H4 (cell line): ENCODE measurements at regions not wholly inside any gene's neighbourhood (a gene's known extent, or its start where the extent isn't known, plus 50 kb on each side); places are given as distances from the start of the nearest gene placed in this dataset.

ENCODE experiments used
- DNase-seq: peaks from one replicate; pipeline ENCODE4 v3.0.0-alpha.2; 2015; ENCODE audit warnings: low spot score

DNA sequence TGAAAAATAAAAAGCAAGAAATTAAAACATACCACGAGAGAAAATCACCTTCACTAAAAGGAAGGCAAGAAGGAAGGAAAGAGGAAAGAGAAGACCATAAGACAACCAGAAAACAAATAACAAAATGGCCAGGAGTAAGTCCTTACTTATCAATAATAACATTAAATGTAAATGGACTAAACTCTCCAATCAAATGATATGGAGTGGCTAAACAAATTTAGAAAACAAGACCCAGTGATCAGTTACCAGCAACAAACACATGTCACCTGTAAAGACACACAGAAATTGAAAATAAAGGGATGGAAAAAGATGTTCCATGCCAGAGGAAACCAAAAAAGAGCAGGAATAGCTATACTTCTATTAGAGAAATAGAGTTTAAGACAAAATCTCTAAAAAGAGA is 85.0 kb upstream of the SLC38A4 start:
- no peak for DNase-seq

GRCh38 chr12:46914336-46914735 is 88.5 kb upstream of the SLC38A4 start:
- no peak for DNase-seq

DNA sequence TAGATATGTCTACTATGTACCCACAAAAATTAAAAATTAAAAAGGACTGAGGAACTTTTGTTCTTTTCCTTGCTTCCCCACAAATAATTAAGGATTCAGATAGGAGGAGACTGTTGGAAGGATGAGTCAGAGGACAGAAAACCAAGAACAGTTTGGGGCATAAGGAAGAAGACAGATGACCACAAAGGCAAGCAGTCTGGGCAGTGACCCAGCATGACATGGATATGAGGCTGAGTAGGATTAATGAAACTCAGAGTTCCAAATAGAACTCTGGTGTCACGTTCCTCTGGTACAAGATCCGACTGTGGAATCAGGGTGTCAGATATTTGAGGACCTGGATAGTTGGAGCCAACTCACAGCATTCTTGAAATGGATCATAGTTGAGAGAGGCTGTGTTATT is 89.3 kb upstream of the SLC38A4 start:
- peak; percentile 61 for DNase-seq

- peak; percentile 10 for DNase-seq
Observed at GRCh38 chr12:46915836-46916235, 90.0 kb upstream of the SLC38A4 start.

DNA sequence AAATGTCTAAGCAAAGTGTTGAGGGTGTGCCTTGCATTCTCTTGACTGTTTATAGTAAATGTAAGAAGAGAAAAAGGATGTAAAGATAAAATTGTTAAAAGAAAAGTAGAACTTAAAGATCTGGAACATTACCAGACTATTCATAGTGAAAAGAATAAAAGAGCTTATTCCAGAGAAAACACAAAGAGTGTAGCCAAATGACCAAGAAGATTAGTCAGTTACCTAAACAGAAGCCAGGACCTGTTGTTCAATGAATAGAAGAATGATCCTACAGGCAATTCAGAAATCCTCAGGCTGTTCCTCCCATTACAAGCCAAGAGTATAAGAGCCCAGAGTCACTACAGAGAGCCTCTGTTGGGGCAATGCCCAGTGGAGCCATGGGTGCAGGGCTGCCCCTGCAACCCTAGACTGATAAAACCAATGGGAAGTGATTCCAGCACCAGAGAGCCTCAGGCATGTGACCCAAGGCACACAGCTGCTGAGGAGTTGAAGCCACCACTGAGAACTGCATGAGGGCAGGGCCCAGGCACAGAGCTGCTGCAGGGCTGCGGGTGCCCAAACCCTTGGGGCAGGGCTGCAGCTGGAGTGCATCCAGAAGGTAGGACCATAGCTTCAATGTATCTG is 91.1 kb upstream of the SLC38A4 start:
- DNase-seq = no peak

- no peak for DNase-seq
Observed at GRCh38 chr12:46917821-46918220, 92.0 kb upstream of the SLC38A4 start.

DNA sequence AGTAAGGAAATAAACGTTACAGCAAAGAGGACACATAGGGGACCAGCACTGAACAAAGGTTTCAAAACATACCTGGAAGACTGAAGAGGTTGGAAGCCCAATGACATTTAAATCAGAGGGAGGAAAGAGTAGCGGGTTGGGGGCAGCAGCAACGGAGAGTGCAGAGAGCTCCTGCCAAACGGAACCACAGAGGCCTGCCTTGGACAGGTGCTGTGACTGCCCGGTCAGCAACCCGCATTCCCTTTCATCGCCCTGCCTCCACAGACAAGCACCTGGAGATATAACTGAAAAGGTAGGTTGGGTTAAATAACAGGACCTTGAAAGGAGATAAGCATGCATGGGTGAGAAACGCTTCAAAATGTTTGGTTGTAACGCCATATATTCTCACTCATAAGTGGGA is 92.8 kb upstream of the SLC38A4 start:
- DNase-seq = no peak

DNA sequence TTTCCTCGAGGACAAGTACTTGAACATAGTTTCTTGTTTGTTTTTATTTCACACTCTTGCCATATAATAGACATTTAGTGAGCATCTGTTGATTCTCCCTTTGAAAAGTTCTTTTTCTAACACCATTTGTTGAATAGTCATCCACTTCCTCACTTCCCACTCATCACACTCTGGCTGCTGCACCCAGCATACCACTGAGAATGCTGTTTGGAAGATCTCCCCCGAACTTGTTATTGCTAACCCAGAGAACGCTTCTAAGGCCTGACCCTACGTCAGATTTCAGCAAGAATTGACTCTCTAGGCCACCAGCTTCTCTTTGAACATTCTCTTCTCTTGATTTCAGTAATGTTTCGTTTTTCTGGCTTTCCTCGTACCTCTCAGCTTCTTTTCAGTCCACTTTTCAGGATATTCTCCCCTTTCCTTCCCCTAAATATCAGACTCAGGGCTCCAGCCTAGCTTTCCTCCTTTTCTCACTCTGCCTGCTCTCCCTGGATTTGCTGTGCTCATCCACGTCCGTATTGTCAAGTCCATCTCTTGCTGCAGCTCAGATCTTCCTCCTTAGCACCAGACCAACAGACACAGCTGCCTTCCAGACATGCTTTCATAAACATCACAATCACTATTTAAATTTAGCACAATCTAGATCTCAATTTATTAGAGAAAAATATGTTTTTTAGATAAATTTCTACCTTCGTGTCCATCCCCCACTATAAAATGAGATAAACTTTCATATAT is 94.0 kb upstream of the SLC38A4 start:
- DNase-seq = no peak

GRCh38 chr12:46920499-46920898 is 94.7 kb upstream of the SLC38A4 start:
- no peak for DNase-seq

- peak; percentile 40 for DNase-seq
Observed at GRCh38 chr12:46921048-46921763, 95.4 kb upstream of the SLC38A4 start.

GRCh38 chr12:46921764-46922133 is 96.0 kb upstream of the SLC38A4 start:
- no peak for DNase-seq

GRCh38 chr12:46926526-46926925 is 100.7 kb upstream of the SLC38A4 start:
- no peak for DNase-seq

DNA sequence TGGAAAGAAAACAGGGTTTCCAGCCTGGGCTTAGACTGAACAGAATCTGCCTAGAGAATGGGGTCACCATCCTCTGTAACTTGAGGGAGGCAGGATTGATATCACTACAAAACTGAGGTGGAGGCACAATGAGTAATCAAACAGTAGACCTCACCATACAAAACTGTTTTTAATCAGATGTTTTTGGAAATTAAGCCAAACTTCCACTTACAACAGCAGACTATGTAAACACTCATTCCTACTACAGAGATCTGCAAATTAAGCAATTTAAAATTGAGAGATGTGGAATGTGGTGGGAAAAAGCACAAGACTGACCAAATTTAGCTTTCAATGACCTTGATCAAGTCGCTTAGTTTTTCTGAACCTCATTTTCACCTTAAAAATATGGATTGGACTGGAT is 104.3 kb upstream of the SLC38A4 start:
- DNase-seq = no peak

DNA sequence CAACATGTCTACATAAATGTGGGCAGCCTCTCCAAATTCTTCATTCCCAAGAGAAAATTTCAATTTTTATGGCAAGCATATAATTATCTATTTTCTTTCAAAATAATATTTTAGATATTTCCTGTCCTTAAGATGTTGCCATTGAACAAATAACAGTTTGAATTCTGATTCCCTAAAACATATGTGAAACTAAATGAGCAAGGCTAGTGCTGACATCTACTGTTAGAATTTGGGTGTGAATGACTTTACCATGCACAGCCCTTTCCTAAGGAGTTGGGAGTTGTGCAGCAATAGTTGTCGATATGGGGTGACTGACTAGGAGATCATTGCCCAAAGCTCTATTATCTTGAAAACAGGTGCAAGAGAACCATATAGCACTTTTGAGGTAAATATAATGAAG is 108.2 kb upstream of the SLC38A4 start:
- peak; percentile 57 for DNase-seq

DNA sequence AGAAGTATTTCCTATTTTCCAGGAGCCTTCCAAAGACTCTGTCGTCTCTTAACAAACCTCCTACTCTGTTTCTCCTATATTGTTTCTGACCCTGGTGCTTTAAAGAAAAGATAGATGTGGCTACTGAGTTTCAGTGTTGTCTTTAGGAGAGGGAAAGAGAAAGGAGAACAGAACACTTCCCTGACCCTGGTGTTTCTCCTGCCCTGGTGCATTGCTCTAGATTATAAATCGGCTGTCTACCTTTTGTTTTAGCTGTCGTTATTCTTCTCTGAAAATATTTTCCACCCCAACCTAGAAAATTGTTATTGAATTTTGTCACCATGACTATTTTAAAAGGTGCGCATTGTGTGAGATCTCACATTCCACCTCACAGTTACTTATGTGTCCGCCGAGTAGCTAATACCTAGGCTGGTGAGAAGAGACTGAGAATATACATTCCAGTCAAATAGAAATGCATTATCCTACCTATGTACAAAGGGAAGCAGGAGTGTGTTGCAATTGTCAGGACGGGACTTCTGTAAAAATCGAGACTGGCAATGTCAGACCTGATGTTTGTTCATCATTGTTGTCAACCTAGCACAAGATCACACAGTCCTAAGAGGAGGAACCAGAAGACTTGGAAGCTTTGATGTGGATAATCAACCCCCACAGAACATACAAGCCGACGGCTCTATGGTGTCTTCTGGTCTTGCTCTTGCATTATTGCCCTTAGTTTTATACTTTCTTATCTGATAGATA is 108.7 kb upstream of the SLC38A4 start:
- DNase-seq = no peak

DNA sequence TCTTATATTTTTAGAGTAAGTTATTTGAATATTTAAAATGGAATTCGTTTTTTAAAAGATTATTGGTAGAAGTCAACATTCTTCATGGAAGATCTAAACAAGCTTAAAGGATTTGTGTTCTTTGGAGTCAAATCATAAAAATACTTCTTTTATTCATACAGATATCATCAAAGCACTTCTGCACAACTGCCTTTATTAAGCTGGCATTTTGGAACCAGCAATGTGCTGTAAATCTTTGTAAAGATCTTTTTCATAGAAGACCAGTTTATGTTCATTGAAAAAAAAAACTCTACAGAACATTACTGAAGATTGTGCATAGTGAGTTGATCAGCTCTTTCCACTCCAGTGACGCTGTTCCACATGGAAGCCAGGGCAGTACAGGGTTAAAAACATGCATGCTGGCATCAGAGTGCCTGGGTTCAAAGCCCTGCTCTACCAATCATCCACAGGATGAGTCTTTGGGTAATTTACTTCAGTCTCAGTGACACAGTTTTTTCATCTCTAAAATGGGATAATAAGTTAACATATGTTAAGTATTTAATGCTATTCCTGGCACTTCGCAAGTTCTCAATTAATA is 109.6 kb upstream of the SLC38A4 start:
- DNase-seq = no peak

DNA sequence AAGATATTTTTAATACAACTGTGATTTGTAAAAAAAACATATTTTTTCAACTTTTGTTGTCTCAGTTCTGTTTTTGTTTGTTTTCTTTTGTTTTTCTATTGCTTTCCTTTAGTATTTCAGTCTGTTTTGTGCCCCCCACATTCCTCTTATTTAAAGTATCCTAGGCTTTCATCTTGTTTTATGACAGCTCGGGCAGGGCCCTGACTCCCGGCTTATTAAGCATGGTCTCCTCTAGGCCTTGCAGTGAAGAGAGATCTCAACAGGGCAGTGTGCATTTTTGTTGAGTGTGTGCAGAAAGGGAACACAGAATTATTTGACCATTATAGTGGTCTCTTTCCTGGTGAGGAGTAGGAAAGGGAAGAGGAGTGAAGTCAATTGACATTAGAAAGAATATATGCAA is 110.2 kb upstream of the SLC38A4 start:
- DNase-seq = no peak

DNA sequence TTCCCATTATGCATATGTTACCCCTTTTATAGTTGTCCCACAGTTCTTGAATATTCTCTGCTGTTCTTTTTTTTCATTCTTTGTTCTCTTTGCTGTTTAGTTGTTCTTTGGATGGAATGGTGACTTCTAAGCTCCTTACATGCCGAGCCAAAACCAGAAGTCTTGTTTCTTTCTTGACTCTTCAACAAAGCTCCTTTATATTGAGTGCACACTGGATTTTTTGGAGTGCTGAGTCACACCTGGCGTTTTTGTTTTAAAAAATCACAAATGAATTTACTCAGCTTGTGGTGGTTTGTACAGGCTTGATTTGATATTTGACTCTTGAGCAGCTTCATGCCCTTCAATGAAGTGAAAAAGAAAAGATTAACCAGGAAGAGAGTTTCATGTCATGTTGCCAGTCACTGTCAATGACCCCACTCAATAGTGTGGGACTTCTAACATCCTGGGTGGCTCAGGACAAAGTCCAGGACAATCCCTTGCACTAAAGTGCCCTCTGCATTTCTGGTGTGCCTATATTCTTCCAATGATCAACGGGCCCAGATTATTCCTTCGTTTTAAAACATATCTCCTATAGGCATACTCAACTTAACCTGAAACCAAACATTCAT is 112.4 kb upstream of the SLC38A4 start:
- no peak for DNase-seq

DNA sequence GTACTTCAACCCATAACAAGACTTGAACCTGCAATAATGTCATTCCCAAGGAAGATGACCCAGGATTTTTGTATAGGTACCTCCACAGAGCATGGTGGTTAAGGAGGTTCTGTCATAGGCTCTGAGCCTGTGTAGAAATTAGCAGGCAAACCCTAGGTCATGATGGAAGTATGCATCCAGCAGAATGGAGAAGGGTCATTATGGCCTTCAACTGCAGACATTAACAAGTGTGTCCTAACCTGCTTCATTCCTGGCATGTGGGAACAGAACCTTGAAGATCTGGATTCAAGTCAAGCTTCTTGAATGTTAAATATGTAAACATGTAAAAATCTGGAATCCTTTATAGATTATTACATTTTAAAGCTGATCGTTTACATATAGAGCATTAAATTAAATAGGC is 116.2 kb upstream of the SLC38A4 start:
- DNase-seq = no peak

DNA sequence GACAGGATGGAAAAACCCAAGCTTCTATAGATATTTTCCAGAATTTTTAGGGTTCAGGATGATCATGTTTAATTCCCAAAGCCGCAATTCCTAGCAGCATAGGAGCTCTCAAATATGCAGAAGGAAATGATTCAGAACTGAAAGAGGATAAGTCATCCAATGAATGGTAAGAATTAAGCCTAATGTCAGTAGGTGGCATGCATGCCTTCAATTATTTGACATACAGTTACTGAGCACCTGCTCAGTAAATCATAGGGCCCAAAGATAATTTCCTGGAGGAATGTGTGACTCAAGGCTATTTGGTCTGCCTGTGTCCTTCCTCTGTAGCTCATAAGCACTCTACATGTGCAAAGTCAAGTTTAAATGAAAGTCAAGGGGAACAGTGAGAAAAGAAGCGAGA is 116.8 kb upstream of the SLC38A4 start:
- DNase-seq = peak; percentile 18

- peak; percentile 74 for DNase-seq
Observed at GRCh38 chr12:46944088-46944487, 118.3 kb upstream of the SLC38A4 start.

DNA sequence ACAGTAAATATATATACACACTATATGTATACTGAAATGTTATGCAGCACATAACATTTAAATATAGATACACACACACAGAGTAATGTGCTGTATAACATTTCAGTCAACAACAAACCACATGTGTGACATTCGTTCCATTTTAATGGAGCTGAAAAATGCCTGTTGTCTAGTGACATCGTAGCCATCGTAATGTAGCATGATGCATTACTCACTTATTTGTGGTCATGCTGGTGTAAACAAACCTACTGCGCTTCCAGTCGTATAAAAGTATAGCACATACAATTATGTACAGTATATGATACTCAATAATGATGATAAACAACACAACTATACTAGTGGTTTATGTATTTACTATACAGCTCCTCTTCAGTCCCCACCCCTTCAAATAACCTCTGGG is 119.0 kb upstream of the SLC38A4 start:
- peak; percentile 65 for DNase-seq
